GM13976 (cell line): ENCODE measurements at regions not wholly inside any gene's neighbourhood (a gene's known extent, or its start where the extent isn't known, plus 50 kb on each side); places are given as distances from the start of the nearest gene placed in this dataset.
A peak's percentile ranks its signal among the peaks of the same experiment; 100 is the strongest.

Experiments used
- DNase-seq: peaks from one replicate; pipeline ENCODE4 v3.0.0; 2012; ENCODE audit warnings: low spot score
- CTCF ChIP-seq: IDR thresholded peaks from 2 replicates; pipeline ENCODE4 v1.5.1; 2012; ENCODE audit warnings: borderline replicate concordance, mild to moderate bottlenecking; ENCODE audit not compliant: insufficient read depth; ENCODE audit errors: extremely low read depth, missing control alignments, control extremely low read depth
- in situ Hi-C: fragments of 300-500 bp; cut with MboI; formaldehyde crosslinking; loops from one replicate; pipeline ENCODE4 v1.12.0; 2022; ENCODE audit warnings: low sequenced_read_pairs, mixed read lengths, inconsistent platforms; ENCODE audit not compliant: unreplicated experiment

GRCh38 chr6:797479-798077 is 104.6 kb upstream of the EXOC2 start:
- peak; percentile 55 for DNase-seq

GRCh38 chr6:795046-795685 is 102.2 kb upstream of the EXOC2 start:
- in situ Hi-C loops = loop anchor here (10.0 kb wide), 2 partner anchors 200 to 600 kb away; no protein-coding TSS in a partner anchor
- DNase-seq = no peak
- no peak for TF ChIP-seq CTCF

More at GRCh38 chr6:797479-798077, 104.6 kb upstream of the EXOC2 start:
- TF ChIP-seq CTCF = peak; percentile 51
- in situ Hi-C loops = loop anchor here (10.0 kb wide), 2 partner anchors 203 to 597 kb away; no protein-coding TSS in a partner anchor

- no peak for DNase-seq
- no peak for TF ChIP-seq CTCF
- in situ Hi-C loops = loop anchor here (10.0 kb wide), 2 partner anchors 198 to 602 kb away; no protein-coding TSS in a partner anchor
Observed at GRCh38 chr6:793261-793660, 100.3 kb upstream of the EXOC2 start.

- in situ Hi-C loops = loop anchor here (10.0 kb wide), 2 partner anchors 198 to 602 kb away; no protein-coding TSS in a partner anchor
- no peak for DNase-seq
- TF ChIP-seq CTCF = no peak
Observed at GRCh38 chr6:792662-793061, 99.7 kb upstream of the EXOC2 start.

- DNase-seq = no peak
- in situ Hi-C loops = no loop called here
- TF ChIP-seq CTCF = no peak
Observed at GRCh38 chr6:788058-788457, 95.1 kb upstream of the EXOC2 start.

- peak; percentile 50 for TF ChIP-seq CTCF
- peak; percentile 53 for DNase-seq
- in situ Hi-C loops = no loop called here
Observed at GRCh38 chr6:786946-787763, 94.2 kb upstream of the EXOC2 start.
